GM19043 (cell line): ENCODE measurements at regions not wholly inside any gene's neighbourhood (a gene's known extent, or its start where the extent isn't known, plus 50 kb on each side); places are given as distances from the start of the nearest gene placed in this dataset.
A peak's percentile ranks its signal among the peaks of the same experiment; 100 is the strongest.

Experiments
- ATAC-seq: cut with Tn5 transposase; IDR thresholded peaks from one replicate; pipeline ENCODE4 v1.9.1; 2021; ENCODE audit warnings: low read depth; ENCODE audit not compliant: unreplicated experiment

DNA sequence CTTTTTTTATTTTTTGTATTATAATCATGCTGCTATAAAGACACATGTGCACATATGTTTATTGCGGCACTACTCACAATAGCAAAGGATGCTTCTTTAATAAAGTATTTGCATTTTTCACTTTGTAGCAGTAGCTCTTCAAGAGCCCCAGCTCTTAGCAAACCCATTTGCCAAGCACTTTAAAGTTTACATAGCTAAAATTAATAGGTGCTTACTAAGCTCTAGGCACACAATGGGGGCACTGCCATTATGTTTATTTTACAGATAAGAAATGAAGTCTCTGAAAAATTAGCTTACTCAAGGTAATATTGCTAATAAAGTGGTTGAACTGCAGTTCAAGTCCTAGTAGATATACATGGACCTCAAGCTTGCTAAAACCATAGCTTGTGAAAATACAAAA, 230.3 kb upstream of the ARHGAP24 start:
- ATAC-seq, result no peak

DNA sequence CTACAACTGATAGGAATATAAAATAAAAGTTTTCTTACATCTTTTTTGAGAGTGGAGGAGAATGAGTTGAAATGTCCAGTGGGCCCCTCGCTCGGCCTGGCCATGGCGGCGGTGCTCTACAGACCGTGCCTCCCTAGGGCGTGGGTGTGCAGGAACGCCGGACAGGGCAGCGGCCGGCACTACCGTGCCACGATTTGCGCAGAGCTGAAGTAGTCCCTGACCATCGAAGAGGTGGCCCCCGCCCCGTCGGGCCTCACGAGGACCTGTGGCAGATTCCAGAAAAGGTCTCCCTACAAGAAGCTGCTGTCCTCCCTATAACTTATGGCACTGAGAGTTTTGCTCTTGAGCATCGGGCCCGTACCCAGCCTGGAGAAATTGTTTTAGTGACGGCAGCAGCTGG, 228.9 kb upstream of the ARHGAP24 start:
- ATAC-seq, result no peak

DNA sequence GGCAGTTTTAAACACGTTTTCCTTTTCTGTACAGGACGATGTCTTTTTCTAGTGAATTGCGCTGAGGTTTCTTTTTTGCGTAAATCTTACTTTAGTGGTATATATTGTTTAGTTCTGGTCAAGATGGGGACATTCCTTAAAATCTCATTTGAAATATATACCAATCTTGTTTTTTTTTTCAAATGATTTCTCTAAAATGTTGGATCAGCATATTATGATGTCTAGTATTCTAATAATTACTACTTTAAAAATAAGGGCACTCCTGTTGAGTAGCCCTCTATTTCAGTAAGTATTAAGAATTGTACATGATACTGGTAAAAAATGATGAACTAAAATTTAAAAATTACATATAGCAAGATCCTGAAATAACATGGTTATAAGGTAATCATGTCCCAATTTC, 224.1 kb upstream of the ARHGAP24 start:
- no peak for ATAC-seq

DNA sequence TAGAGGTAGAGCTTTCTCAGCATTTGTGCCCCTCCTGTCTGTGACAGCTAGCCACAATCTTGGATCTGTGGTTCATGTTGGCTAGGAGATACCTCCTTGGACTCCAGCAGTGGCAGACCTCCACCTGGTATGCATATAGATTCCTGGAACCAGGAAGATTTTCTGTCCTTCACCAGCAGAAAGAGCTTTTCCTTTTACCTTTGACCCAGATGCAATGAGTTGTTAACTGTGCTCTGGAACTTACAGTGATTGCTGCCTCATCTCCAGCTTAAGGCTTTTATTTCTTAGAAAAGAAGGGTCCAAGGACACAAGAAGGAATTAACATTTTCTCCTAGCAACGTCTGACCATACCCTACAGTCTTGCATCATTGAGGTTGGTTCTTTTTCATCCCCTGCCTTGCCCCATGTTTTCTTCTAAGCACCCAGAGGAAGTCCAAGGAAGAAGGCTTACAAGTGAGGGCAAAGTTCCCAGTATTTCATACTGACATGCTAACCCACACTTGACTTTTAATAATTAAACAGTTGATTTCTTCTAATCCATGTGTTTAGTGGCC, 217.1 kb upstream of the ARHGAP24 start:
- no peak for ATAC-seq

DNA sequence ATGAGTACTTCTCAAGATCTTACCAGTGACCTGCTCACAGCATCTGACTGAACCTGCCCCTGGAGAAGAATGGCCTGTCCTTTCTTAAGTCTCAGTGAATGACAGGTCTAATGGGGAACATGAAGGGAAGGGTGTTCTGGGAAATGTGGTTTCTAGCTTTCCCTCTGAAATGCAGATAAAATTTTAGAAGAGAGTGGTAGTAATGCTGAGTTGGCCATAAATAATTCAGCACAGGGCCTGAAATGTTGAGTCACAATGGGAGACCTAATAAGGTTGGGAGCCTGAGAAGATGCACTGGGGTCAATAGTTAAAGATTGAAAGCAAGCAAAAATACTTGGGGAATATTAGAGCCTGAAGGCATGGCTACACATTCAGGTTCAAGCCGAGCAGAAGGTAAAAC, 214.9 kb upstream of the ARHGAP24 start:
- ATAC-seq, result no peak

DNA sequence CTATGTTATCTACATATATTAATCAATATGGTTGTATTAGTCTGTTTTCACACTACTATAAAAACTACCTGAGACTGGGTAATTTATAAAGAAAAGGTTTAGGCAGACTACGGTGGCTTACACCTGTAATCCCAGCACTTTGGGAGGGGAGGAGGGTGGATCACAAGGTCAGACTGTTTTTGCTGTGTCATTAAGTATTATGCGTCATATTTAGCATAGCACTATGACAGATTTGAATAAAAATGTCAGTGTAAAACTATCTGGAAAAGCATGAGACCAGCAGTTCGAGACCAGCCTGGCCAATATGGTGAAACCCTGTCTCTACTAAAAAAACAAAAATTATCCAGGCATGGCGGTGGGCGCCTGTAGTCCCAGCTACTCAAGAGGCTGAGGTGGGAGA, 209.7 kb upstream of the ARHGAP24 start:
- no peak for ATAC-seq

DNA sequence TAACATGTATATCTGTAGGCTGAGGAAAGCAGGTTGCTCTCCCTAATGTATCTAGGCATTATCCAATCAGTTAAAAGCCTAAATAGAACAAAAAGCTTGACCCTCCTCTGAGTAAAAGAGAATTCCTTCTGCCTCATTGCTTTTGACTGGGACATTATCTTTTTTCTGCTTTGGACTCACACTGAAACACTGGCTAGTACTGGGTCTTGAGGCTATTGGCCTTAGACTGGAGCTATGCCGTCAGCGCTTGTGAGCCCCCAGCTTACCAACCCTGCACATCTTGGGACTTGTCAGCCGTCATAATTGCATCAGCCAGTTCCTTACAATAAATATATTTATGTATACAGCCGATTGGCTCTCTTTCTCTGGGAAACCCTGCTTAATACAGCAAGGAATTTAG, 206.8 kb upstream of the ARHGAP24 start:
- no peak for ATAC-seq

DNA sequence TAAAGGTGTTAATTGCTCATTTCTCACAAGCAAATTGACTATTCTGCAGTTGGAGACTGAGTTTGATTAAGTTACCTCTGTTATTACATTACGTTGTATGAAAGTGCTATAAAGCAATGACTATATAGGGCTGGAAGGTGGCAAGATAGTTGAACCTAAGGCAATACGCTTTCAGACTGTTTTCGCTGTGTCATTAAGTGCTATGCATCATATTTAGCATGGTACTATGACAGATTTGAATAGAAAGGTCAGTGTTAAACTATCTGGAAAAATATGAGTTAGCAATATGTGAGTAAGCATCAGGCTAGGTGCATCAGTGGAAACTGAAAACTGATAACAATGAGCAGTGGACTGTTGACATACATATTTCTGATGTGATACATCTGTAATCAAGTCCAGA, 206.0 kb upstream of the ARHGAP24 start:
- no peak for ATAC-seq

DNA sequence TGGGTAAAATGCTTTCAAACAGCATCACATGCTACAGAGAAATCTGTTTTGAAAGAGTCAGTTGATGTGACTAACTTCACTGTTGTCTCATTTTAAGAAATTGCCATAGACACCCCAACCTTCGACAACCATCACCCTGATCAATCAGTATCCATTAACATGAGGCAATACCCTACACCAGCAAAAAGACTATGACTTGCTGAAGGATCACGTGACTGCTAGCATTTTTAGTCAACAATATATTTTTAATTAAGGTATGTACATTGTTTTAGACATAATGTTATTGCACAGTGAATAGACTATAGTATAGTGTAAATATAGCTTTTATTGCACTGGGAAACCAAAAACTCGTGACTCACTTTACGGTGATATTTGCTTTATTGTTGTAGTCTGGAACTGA, 200.0 kb upstream of the ARHGAP24 start:
- ATAC-seq, result no peak

DNA sequence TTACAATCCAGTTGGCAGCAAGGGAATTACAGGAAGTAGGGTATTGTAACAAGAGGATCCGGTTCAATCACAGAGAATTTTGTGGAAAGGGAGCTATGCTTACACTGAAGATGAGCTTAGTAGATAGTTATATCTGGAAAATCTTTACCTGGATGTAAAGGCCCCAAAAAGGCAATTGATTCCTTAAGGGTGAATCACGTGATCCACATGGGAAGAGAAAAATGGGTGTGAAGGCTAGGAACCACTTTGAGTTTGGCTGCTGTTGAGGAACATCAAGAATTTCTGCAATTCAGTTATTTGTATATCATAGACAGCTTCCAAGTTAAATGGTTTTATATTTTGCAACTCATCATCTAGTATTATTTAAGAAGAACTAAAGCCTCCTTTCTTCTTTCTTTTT, 194.0 kb upstream of the ARHGAP24 start:
- ATAC-seq, result no peak

DNA sequence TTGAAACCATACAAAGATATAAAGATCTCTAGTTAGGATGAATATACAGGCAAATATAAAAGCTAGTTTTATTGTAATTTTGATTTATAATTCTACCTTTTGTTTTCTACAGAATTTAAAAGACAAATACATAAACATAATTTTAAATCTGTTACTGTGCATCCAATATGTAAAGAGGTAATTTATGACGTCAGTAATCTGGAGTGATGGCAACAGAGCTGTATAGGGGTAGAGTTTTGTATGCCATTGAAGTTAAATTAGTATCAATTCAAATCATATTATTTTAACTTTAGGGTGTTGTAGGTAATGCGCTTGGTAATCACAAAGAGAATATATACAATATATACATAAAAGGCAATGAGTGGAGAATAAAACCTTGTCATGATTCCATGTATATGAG, 183.7 kb upstream of the ARHGAP24 start:
- no peak for ATAC-seq

DNA sequence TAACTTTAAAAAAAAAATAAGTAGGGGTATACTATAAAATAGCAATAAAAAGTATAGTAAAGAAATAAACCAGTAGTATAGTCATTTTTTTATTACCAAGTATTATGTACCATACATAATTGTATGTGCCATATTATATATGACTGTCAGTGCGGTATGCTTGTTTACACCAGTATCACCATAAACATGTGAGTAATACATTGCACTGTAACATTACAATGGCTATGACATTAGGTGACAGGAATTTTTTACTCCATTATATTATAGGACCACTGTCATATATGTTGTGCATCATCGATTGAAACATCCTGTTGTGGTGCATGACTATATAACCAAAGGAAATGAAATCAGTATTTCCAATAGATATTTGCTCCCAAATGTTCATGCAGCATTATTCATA, 176.9 kb upstream of the ARHGAP24 start:
- no peak for ATAC-seq

DNA sequence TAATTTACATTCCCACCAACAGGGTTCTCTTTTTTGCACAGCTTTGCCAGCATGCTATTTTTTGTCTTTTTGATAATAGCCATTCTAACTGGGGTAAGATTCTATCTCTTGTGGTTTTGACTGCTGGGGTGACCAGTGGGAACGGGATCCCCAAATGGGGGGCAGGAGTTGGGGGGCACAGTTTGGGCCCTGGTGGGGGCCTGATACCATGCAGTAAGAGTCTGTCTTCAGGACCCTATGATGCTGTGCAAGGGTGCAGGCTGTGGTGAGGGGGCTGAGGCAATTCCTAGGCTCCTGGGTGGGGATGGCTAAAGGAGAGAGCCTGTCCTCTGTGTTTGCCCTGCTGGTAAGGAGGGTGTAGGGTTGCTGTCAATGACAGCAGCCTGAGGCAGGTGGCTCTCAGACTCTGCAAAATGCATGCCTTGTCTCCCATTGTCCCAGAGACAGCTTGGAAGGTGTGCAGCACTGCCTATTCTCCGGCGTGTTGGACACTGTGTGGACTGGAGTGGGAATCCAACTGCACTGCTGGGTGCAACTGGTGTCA, 172.7 kb upstream of the ARHGAP24 start:
- no peak for ATAC-seq

DNA sequence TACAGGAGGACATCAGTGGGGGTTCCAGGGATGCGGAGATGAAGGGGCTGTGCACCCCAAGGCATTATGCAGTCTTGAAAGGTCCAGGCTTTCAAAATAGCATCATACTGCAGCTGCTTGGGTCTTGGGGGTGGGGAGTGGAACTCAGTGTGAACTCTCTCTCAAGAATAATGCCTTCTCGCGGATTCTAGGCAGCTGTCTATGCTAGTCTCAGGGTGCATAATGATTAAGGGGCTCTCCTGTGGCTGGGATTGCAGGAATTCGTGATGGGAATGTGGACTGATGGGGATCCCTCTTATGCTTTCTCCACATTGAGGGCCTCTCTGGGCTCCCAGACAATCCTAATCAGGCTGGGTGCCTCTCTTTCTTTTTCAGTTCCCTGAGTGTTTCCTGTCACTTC, 172.2 kb upstream of the ARHGAP24 start:
- ATAC-seq, result no peak

DNA sequence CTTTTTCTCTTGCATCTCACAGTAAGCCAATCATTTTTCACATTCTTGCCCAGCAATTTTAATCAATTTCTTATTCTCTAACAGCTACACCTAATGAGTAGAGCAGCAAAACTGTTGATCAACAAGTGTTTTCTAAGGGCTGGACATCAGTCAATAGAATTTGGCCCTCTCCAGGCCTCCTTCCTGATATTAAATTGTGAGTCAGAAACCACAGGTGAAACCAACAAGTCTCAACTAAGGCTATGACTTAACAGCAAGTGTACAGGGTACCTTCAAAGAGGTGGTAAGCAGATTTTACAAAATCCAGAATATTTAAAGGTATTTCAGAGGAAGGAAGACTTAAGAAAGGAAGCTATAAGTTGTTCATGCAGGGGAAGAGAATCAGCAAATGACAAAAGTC, 156.5 kb upstream of the ARHGAP24 start:
- no peak for ATAC-seq

DNA sequence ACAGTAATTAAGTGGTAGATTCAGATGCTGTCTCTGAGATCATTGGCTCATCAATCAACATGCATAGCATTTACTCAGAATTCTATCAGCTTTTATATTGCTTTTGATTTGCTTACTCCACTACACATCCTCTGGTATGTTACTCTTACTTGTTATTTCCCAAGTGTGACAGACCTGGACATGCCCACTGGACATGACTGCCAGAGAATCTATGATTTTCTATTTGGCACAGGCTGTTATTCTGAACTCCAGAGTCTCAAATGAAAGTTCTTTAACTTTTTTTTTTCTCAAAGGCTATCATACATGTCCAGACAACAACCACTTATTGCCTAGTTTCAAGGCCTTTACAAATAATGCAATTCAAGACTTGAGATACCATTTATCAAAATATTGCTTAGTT, 116.1 kb upstream of the ARHGAP24 start:
- no peak for ATAC-seq

DNA sequence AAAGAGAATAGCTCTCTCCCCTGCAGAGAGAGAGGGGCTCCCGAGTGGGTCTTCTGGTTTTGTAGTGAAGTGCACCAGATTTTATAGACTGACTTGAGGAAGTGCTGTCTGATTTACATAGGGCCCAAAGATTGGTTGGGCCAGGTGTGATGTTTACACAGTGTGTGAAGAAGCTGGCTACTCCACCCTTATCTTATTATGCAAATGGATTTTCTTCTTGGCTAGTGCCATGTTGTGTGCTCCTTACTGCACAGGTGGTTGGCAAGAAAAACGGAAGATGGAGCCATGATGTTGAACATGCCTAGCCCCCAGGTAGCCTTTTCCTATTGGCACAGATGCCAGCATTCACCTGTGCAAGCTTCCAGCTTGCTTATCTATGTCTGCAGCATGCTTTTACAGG, 112.4 kb upstream of the ARHGAP24 start:
- ATAC-seq, result no peak

DNA sequence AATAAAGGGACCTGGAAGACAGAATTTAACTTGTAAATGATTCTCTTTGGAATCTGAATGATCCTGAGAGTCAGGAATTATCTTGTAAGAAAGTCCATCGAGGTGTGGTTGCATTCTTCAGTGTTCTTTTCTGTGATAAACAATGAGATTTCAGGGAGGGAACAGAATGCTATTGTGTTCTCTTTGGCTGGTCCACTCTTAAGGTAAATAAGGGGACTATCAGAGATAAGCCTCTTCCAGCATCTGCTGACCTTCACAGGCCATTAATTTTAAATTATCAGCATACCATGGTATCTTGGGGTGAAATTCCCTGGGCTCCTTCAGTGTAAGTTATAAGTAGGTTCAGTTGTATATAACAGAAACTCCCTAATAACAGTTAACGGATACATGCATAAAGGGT, 107.1 kb upstream of the ARHGAP24 start:
- no peak for ATAC-seq

DNA sequence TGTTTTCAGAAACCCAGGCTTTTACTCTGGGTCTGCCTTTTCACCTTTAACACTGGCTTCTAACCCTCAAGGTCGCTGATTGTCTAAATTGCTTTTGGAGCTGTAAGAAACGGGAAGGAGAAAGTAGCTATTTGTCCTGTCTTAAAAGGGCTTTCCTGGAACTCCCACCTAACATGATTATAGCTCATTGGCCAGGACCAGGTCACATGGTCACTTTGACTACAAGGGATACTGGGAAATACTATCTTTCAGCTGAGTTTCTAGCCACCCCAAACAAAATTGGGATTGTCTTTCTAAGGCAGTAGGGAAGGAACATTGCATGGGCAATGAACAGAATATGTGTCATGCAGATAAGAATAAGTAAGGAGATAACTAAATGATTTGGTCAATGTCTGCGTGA, 106.7 kb upstream of the ARHGAP24 start:
- no peak for ATAC-seq

DNA sequence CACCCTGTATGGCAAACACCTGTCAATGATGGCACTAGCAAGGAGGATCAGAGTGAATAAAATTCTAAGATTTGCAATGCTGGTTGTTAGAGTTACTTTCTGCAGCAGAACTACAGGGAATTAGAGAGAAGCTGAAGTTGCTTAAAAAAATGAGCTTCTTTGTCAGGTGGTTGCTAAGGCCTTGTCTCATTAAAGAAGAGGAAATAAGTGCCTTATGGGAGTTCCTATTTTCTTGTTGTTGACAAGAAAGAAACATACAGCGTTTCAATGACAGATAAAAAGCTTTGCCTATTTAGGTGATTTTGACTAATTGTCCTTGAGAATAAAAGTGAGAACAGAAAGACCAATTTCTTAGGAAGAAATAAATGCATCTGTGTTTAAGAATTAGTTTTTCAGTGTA, 106.0 kb upstream of the ARHGAP24 start:
- no peak for ATAC-seq

DNA sequence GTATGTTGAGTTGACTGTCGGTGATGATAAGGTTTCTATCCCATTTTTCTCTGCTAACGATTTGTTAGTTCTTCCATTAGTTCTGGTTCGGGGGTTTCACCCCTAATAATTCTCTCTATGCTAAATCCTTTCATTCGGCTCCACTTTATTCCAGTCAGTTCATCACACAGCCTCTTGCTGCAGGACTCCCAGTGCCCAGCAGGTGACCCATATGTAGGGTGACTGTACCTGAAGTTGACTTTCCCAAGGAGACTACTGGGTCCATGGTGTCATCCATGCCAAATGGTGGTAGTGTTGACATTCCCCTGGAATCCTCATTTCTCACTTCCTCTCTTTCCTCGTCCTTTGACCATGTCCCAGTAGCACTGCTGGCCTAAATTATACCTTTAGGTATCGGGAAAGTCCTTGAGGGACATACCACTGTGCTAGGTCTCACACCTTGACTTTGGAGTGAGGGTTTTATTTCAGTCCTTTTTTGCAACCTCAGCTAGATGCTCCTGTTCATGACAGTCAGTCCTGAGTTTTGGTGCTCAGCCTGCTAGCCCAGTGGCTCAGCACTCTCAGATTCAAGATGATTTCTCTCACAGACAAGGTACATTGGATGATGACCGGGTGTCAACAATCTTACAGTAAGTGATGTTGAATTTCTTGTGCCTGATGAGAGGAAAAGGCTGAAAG, 105.1 kb upstream of the ARHGAP24 start:
- ATAC-seq, result peak; percentile 23

DNA sequence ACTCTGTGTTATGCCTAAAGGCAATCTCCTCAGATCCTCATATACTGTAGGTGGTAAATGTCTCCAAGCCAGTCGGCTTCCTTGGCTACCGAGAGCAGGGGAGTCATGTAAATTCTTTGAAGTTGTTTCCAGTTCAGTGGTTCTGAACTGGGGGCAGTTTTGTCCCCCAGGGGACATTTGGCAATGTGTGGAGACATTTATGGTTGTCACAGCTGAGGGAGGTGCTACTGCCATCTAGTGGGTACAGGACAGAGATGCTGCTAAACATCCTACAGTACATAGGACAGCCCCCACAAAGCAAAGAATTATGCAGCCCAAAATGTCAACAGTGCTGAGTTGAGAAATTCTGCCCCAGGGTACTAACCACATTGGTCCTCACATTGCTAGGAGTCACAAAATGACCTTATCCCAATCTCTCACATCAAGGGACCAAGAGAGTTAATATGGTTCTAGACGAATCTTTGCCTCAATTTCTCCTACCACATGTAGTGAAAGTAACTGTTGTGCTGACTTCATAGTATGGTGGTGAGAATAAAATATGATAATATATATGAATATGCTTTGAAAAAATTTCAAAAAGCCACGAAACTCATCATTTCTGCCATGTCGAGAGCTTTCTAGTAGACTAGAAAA, 104.4 kb upstream of the ARHGAP24 start:
- peak; percentile 94 for ATAC-seq
